Testis (tissue), 2 donors: ENCODE measurements at regions not wholly inside any gene's neighbourhood (a gene's known extent, or its start where the extent isn't known, plus 50 kb on each side); places are given as distances from the start of the nearest gene placed in this dataset.

Experiments used
- CTCF ChIP-seq, 3 experiments: fragments of 450-650 bp in 2 of 3; fragments of 200-600 bp in 1 of 3; sonication (generic) in 1 of 3; IDR thresholded peaks; one replicate each; pipeline ENCODE4 v1.5.1; 2016 to 2019; ENCODE audit warnings: antibody characterized with exemption in 3 of 3, mild to moderate bottlenecking in 2 of 3, moderate library complexity in 1 of 3
- POLR2A ChIP-seq: fragments of 450-650 bp; IDR thresholded peaks from one replicate; pipeline ENCODE4 v1.6.1; 2017; ENCODE audit warnings: antibody characterized with exemption, mild to moderate bottlenecking, moderate library complexity

DNA sequence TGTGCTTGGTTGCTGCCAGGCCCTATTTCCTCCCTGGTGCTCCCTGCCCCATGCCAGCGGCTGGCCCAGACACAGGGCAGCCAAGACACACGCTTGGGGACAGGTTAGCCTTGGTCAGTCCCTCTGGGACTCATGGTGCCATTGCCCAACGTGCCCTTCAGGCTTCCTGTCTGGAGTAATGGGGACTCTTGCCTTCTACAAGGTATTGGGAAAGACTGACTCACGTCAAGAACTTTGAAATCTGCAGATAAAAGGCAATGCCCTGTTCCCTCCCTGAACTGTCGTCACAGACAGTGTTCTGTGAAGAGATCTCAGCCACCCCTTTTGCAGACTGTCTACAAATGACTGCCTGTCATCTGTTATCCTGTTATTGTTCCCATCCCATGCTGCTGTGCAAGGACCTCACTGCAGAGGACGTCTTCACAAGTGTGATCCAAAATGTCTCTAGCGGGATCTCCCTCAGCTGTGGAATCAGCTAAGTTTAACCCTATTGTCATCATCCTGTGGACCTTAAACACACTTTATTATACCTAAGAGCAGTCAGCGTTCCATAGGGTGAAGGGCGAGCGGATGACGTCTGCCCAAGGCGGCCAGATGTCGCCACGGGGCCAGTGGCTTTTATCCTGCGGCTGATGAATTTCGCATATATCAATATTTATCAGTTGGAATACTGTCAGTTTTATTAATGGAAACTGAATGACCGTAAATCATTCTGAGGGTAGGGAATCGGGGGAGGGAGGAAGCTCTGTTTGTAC is 59.0 kb downstream of the GSX1 start:
- TF ChIP-seq CTCF (IDR thresholded peaks at IDR 0.05) (no peak), POLR2A (no peak)
